Karpas-422 (cell line): ENCODE measurements at regions not wholly inside any gene's neighbourhood (a gene's known extent, or its start where the extent isn't known, plus 50 kb on each side); places are given as distances from the start of the nearest gene placed in this dataset.
A peak's percentile ranks its signal among the peaks of the same experiment; 100 is the strongest.

Source experiments
- DNase-seq: peaks from one replicate; pipeline ENCODE4 v3.0.0-alpha.2; 2015
- H2AFZ ChIP-seq: fragments of 200-600 bp; sonication (generic); 2 replicates; pipeline ENCODE4 v1.6.1; 2014; ENCODE audit warnings: antibody characterized with exemption, low read length, mixed read lengths
- H3K27ac ChIP-seq: fragments of 200-600 bp; sonication (generic); 2 replicates; pipeline ENCODE4 v1.5.1; 2014; ENCODE audit warnings: mild to moderate bottlenecking, low read length, moderate library complexity
- H3K27me3 ChIP-seq: fragments of 200-600 bp; sonication (generic); 2 replicates; pipeline ENCODE4 v1.6.1; 2014; ENCODE audit warnings: low read length, mixed read lengths
- H3K36me3 ChIP-seq: fragments of 200-600 bp; sonication (generic); 2 replicates; pipeline ENCODE4 v1.6.1; 2014; ENCODE audit warnings: low read length, mixed read lengths; ENCODE audit not compliant: insufficient read depth
- H3K4me1 ChIP-seq: fragments of 200-600 bp; sonication (generic); 2 replicates; pipeline ENCODE4 v1.6.1; 2014; ENCODE audit warnings: mild to moderate bottlenecking, low read length, mixed read lengths
- H3K4me2 ChIP-seq: fragments of 200-600 bp; sonication (generic); 2 replicates; pipeline ENCODE4 v1.6.1; 2014; ENCODE audit warnings: low read length, low read depth, mild to moderate bottlenecking; ENCODE audit not compliant: poor library complexity, severe bottlenecking
- H3K4me3 ChIP-seq: fragments of 200-600 bp; sonication (generic); 2 replicates; pipeline ENCODE4 v1.5.1; 2014; ENCODE audit warnings: mild to moderate bottlenecking, antibody characterized with exemption, low read length, mixed read lengths
- H3K79me2 ChIP-seq: fragments of 200-600 bp; sonication (generic); 2 replicates; pipeline ENCODE4 v1.6.1; 2014; ENCODE audit warnings: mild to moderate bottlenecking, low read length, mixed read lengths
- H3K9ac ChIP-seq: fragments of 200-600 bp; sonication (generic); 2 replicates; pipeline ENCODE4 v1.6.0; 2014; ENCODE audit warnings: low read length
- H3K9me2 ChIP-seq: fragments of 200-600 bp; sonication (generic), shearing (Covaris generic); replicated peaks from 2 replicates; pipeline ENCODE4 v1.6.0; 2014; ENCODE audit warnings: mild to moderate bottlenecking, low read length, moderate library complexity; ENCODE audit not compliant: insufficient read depth
- H3K9me3 ChIP-seq: fragments of 300-700, 200-600 bp; sonication (generic); 2 replicates; pipeline ENCODE4 v1.6.1; 2014; ENCODE audit warnings: low read length, mixed read lengths
- H4K20me1 ChIP-seq: fragments of 200-600 bp; sonication (generic); 2 replicates; pipeline ENCODE4 v1.6.1; 2014; ENCODE audit warnings: mild to moderate bottlenecking, antibody characterized with exemption, low read length, low read depth; ENCODE audit not compliant: insufficient read depth

DNA sequence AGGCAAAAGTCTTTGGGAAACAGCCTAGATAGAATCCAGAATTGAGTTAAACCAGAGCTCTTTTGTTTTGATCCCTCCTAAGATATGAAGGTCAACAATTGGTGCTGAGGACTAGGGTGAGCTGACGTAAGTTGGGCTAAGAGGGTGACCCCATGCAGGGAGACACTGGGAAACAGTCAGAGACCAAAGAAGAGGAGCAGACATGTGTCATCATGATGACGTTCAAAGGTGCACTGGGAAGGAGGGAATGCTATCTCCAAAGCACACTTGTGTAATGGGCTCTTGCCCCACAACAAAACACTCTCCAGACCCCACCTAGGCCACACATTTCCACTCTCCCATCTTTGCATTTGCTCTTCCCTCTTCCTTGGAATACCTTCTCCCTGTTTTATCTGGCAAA is 481.4 kb downstream of the COG6 start:
- H3K4me1 ChIP-seq, result peaks cover 6% of the 10 kb centered on the region
- no peak overlapping the region for H3K4me3 ChIP-seq
- H3K4me2 ChIP-seq, result no peak overlapping the region
- H3K27ac ChIP-seq, result no peak overlapping the region
- H2AFZ ChIP-seq, result no peak overlapping the region
- no peaks in the 10 kb centered on the region for H3K79me2 ChIP-seq
- no peak overlapping the region for H3K9ac ChIP-seq
- H3K36me3 ChIP-seq, result no peaks in the 10 kb centered on the region
- no peaks in the 10 kb centered on the region for H3K9me2 ChIP-seq
- no peaks in the 10 kb centered on the region for H3K9me3 ChIP-seq
- no peaks in the 10 kb centered on the region for H3K27me3 ChIP-seq
- no peak for DNase-seq
- no peaks in the 10 kb centered on the region for H4K20me1 ChIP-seq

DNA sequence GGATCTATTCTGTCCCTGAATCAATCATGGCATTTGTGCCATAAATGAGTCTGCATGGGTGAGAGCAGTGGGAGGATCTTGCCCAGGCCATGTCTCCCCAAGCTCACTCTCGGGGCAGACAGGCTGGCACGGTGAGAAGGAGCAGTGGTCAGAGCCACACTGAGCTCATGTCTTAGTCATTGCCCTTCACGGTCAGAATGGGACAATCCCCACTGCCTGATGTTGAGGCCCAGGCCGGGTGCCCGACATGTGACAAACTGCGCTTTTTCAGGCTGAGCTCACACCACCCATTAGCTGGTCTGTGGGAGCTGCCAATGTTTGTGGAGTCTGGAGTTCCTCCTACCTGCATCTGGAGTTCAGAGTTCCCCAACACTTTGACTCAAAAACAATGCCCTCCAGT is 481.9 kb downstream of the COG6 start:
- Histone ChIP-seq H3K4me2 (no peak overlapping the region), H3K36me3 (no peaks in the 10 kb centered on the region), H3K9ac (no peak overlapping the region), H3K27me3 (no peaks in the 10 kb centered on the region), H3K27ac (no peak overlapping the region), H3K4me3 (no peak overlapping the region), H3K4me1 (peaks cover 6% of the 10 kb centered on the region), H3K79me2 (no peaks in the 10 kb centered on the region), H4K20me1 (no peaks in the 10 kb centered on the region), H3K9me3 (no peaks in the 10 kb centered on the region), H3K9me2 (no peaks in the 10 kb centered on the region), H2AFZ (no peak overlapping the region)
- DNase-seq, result no peak

DNA sequence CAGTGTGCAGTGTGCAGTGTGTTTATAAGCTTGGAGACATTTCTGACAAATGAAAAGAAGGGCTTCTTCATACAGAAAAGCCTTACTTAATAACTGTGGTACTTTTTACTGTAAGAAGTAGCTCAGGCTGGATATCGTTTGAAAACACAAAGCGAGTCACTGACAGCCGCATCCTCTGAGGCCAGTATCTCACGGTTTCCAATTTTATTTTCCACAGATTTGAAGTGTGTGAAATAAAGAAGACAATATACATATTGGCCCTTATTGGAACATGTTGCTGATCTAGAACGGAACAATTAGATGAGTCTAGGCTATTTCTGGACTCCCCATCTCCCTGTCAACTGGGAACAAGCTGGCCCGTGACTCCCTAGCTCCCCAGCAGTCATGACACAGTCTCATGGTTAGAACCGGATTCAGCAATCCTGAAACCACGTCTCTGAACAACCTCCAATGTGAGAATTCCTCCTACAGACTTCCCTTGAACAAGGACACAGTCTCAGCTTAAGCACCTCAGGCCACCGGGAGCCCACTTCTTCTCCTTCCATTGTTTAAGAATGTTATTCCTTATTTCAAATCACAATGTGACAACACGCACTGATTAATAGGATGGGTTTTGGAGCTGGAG is 484.5 kb downstream of the COG6 start:
- no peak overlapping the region for H2AFZ ChIP-seq

DNA sequence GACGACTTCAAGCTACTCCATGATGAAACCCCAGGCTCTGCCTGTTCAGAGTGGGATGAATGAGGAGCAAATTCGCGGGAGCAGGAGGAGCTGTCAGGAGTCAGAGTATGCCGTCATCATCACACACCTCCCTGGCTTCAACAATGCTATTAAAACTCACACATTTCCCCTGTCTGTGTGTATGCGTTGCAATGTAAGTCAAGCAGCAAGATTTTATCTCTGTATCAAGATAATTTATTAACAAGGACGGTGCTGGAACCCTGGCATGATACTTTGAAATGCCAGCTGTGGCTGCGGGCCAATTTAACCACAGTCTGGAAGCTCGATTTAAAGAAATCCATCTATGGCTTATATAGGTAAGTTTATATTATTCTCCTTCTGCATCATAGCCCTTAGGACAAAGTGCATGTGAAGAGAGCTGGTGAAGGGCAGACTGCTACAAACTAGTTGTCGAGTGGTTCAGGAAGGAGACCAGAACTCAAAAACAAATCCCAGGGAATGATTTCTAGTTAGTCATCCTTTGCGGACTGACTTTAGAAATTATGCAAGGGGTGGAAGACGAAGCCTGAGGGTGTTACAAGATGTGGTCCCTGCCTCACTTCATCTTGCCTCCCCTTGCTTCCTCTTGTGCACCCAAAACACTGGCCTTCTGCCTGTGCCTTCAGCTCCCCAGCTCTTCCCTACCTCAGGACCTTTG is 486.5 kb downstream of the COG6 start:
- Histone ChIP-seq H4K20me1 (no peaks in the 10 kb centered on the region), H3K9ac (no peak overlapping the region), H2AFZ (no peak overlapping the region), H3K79me2 (no peaks in the 10 kb centered on the region), H3K27ac (no peak overlapping the region), H3K4me2 (no peak overlapping the region), H3K9me2 (no peaks in the 10 kb centered on the region), H3K27me3 (no peaks in the 10 kb centered on the region), H3K36me3 (no peaks in the 10 kb centered on the region), H3K4me3 (no peak overlapping the region), H3K4me1 (peaks cover 39% of the 10 kb centered on the region), H3K9me3 (no peaks in the 10 kb centered on the region)
- no peak for DNase-seq

More for the DNA sequence above, 484.5 kb downstream of the COG6 start:
- Histone ChIP-seq H3K4me2 (no peak overlapping the region), H3K9ac (no peak overlapping the region), H3K4me1 (peaks cover 19% of the 10 kb centered on the region), H3K4me3 (no peak overlapping the region), H3K79me2 (no peaks in the 10 kb centered on the region), H3K9me2 (no peaks in the 10 kb centered on the region), H3K27ac (no peak overlapping the region), H4K20me1 (no peaks in the 10 kb centered on the region), H3K27me3 (no peaks in the 10 kb centered on the region), H3K9me3 (no peaks in the 10 kb centered on the region), H3K36me3 (no peaks in the 10 kb centered on the region)
- no peak for DNase-seq

DNA sequence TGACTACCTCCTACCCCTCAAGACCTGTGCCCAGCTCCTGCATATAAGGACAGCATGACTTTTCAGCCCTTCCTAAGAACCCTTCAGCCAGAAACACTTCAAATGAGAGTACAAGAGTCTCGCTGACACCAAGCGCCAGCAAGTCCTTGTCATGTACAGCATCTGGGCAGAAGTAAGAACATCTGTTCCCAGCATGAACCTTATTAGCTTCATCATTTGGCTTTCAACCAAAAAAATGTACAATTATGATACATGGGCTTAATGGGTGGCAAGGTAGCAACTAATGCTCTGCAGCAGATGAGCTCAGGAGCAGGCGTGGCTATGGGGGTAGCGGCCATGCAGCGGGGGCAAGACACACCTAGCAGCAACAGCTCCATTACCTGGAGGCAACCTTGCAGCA is 487.6 kb downstream of the COG6 start:
- H3K9me2 ChIP-seq, result no peaks in the 10 kb centered on the region
- no peaks in the 10 kb centered on the region for H3K9me3 ChIP-seq
- peak overlapping the region; percentile 20; the same call in 1 of the 2 replicates for H3K27ac ChIP-seq
- H2AFZ ChIP-seq, result 0 out of 2 replicates have a peak overlapping the region, but pooled peaks have one; percentile 45
- H4K20me1 ChIP-seq, result no peaks in the 10 kb centered on the region
- H3K4me1 ChIP-seq, result peaks cover 42% of the 10 kb centered on the region
- no peak for DNase-seq
- no peak overlapping the region for H3K4me3 ChIP-seq
- H3K4me2 ChIP-seq, result peak overlapping the region; percentile 30
- H3K79me2 ChIP-seq, result no peaks in the 10 kb centered on the region
- peak overlapping the region; percentile 38; the same call in 1 of the 2 replicates for H3K9ac ChIP-seq
- H3K36me3 ChIP-seq, result no peaks in the 10 kb centered on the region
- no peaks in the 10 kb centered on the region for H3K27me3 ChIP-seq

DNA sequence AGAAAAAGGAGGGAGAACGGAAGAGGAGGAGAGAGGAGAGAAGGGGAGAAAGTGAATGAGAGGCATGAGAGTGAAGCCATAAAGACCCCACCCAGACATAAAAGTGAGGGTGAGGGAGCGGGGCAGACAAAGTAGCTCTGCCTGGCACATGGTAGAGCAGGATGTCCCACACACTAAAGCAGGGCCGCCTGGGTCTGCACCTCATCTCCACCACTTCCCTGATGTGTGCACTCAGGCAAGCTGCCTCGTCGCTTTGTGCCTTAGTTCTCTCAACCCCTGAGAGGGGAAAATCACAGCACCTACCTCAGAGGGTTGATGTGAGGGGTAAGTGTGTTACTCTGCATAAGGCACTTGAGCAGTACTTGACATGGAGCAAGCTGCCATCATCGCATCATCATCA is 488.1 kb downstream of the COG6 start:
- Histone ChIP-seq H3K27me3 (no peaks in the 10 kb centered on the region), H3K9me2 (no peaks in the 10 kb centered on the region), H3K4me3 (no peak overlapping the region), H3K36me3 (no peaks in the 10 kb centered on the region), H3K9me3 (no peaks in the 10 kb centered on the region), H3K4me1 (peaks cover 44% of the 10 kb centered on the region), H3K79me2 (no peaks in the 10 kb centered on the region), H2AFZ (0 out of 2 replicates have a peak overlapping the region, but pooled peaks have one; percentile 45), H4K20me1 (no peaks in the 10 kb centered on the region), H3K27ac (no peak overlapping the region; the same call in 1 of the 2 replicates), H3K4me2 (peak overlapping the region; percentile 30), H3K9ac (peak overlapping the region; percentile 38; the same call in 1 of the 2 replicates)
- peak; percentile 67 for DNase-seq

DNA sequence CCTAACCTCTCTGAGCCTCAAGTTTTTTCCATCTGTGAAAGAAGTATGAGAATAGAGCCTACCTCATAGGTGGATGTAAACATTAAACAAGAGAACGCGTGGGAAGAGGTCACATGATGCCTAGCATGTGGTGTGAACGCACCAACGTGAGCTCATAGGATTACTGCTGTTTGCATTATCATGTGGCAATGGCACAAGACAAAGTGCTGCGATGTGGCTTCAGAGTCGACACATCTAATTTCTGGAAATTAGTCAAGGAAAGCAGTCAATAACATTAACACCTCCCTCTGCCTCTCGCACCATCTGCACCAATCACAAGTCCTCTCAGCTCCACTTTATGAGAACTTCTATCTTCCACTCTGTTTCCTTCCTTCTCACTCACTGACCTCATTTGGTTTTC is 489.7 kb downstream of the COG6 start:
- H3K36me3 ChIP-seq, result no peaks in the 10 kb centered on the region
- no peaks in the 10 kb centered on the region for H3K79me2 ChIP-seq
- peaks cover 55% of the 10 kb centered on the region for H3K4me1 ChIP-seq
- no peaks in the 10 kb centered on the region for H4K20me1 ChIP-seq
- no peaks in the 10 kb centered on the region for H3K9me2 ChIP-seq
- H3K9me3 ChIP-seq, result no peaks in the 10 kb centered on the region
- H3K4me3 ChIP-seq, result no peak overlapping the region
- H3K4me2 ChIP-seq, result no peak overlapping the region
- H3K27me3 ChIP-seq, result no peaks in the 10 kb centered on the region
- no peak overlapping the region for H2AFZ ChIP-seq
- no peak overlapping the region for H3K27ac ChIP-seq
- no peak overlapping the region for H3K9ac ChIP-seq
- DNase-seq, result no peak

DNA sequence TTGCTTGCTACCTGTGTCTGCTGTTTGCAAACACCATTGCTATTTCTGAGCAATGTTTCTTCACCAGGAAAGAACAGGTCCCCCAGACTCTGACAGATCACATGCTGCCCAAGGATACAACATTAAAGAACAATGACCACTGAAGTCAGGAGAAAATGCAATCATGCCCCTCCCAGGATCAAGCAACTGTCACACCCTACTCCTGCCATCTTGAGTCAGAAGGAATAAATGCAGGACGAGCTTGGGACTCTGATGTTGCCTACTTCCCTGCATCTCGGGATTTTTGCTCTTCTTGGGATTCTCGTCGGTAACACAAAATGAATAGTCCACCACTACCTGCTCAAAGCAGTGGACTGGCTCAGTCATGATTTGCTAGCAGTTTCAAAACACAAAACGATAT is 490.6 kb downstream of the COG6 start:
- Histone ChIP-seq H3K27ac (no peak overlapping the region), H3K27me3 (no peaks in the 10 kb centered on the region), H3K9me2 (no peaks in the 10 kb centered on the region), H3K9ac (peak overlapping the region; percentile 16; the same call in 1 of the 2 replicates), H2AFZ (peak overlapping the region; percentile 13; the same call in 1 of the 2 replicates), H4K20me1 (no peaks in the 10 kb centered on the region), H3K4me2 (peak overlapping the region; percentile 34), H3K4me1 (peaks cover 55% of the 10 kb centered on the region), H3K36me3 (no peaks in the 10 kb centered on the region), H3K4me3 (0 out of 2 replicates have a peak overlapping the region, but pooled peaks have one; percentile 0), H3K9me3 (no peaks in the 10 kb centered on the region), H3K79me2 (no peaks in the 10 kb centered on the region)
- no peak for DNase-seq
